ENCODE measurements at regions not wholly inside any gene's neighbourhood (a gene's known extent, or its start where the extent isn't known, plus 50 kb on each side); places are given as distances from the start of the nearest gene placed in this dataset.

GRCh38 chr2:129658430-129658829, 321.0 kb upstream of the RAB6C start:
- no peak for FAIRE-seq
- no TSS peak for BruUV-seq (replicated peaks)
- H3K79me2 ChIP-seq (ENCODE audit: control insufficient read depth, insufficient read depth, low read length) = no peaks in the 10 kb centered on the region
- no peak for DNase-seq (ENCODE audit: low read depth, low spot score)
- H3K9me1 ChIP-seq (replicated peaks; ENCODE audit: control insufficient read depth, extremely low read depth, insufficient read depth, low read length) = no peaks in the 10 kb centered on the region
- H3K4me1 ChIP-seq (ENCODE audit: control insufficient read depth, extremely low read depth, insufficient read depth, low read length) = no peaks in the 10 kb centered on the region
- ChIA-PET CTCF (no interaction called here), POLR2A (no interaction called here)
- no peak overlapping the region for H3K27ac ChIP-seq (ENCODE audit: insufficient read depth, low read depth, low read length)
- no peak overlapping the region for H3K4me3 ChIP-seq (replicated peaks in 1 of 3; ENCODE audit: insufficient read depth in 1 of 3, low read depth in 1 of 3, low read length in 3 of 3)
- H2AFZ ChIP-seq (ENCODE audit: low read depth, low read length) = no peak overlapping the region
- H3K9ac ChIP-seq (replicated peaks; ENCODE audit: extremely low read depth, insufficient read depth, low read length) = no peak overlapping the region
- H3K36me3 ChIP-seq (ENCODE audit: control insufficient read depth in 2 of 2, extremely low read depth in 1 of 2, insufficient read depth in 2 of 2, low read length in 2 of 2) = no peaks in the 10 kb centered on the region
- H3K27me3 ChIP-seq (ENCODE audit: control insufficient read depth in 2 of 2, insufficient read depth in 2 of 2, low read length in 2 of 2) = no peaks in the 10 kb centered on the region
- dilution Hi-C loops (cut with MboI; ENCODE audit: extremely low pct_ligation_motif_present, low sequenced_read_pairs) (no loop called here), intact Hi-C loops (cut with micrococcal nuclease) (no loop called here)
- H3K4me2 ChIP-seq (ENCODE audit: insufficient read depth, low read length) = no peak overlapping the region
- no peaks in the 10 kb centered on the region for H4K20me1 ChIP-seq (replicated peaks; ENCODE audit: control insufficient read depth, extremely low read depth, insufficient read depth, low read length)
- TF ChIP-seq GATA2 (IDR thresholded peaks at IDR 0.05; ENCODE audit: insufficient read depth, insufficient read length, low read depth, low read length) (no peak), MAX (IDR thresholded peaks at IDR 0.05; ENCODE audit: insufficient read depth, insufficient read length) (no peak), CTCF (IDR thresholded peaks at IDR 0.05; ENCODE audit: extremely low read depth in 1 of 2, insufficient read depth in 1 of 2, low read depth in 1 of 2, low read length in 2 of 2) (no peak), POLR2AphosphoS5 (IDR thresholded peaks at IDR 0.05; ENCODE audit: insufficient read depth, low read depth, low read length) (no peak), FOS (IDR thresholded peaks at IDR 0.05; ENCODE audit: borderline replicate concordance, insufficient read depth, low read length) (no peak), EZH2 (IDR thresholded peaks at IDR 0.05; ENCODE audit: borderline replicate concordance, low read depth, low read length, severe bottlenecking) (no peak), MYC (IDR thresholded peaks at IDR 0.05; ENCODE audit: low read depth, low read length) (no peak), JUN (IDR thresholded peaks at IDR 0.05; ENCODE audit: borderline replicate concordance, insufficient read depth, insufficient read length, low read depth) (no peak), POLR2A (IDR thresholded peaks at IDR 0.05; ENCODE audit: low read depth, low read length) (no peak)
- peaks cover 3% of the 10 kb centered on the region for H3K9me3 ChIP-seq (replicated peaks; ENCODE audit: control insufficient read depth, insufficient read depth, low read length)
